PFSK-1 (cell line): ENCODE measurements at regions not wholly inside any gene's neighbourhood (a gene's known extent, or its start where the extent isn't known, plus 50 kb on each side); places are given as distances from the start of the nearest gene placed in this dataset.

ENCODE experiments used
- REST ChIP-seq, 2 experiments: IDR thresholded peaks; 2 replicates each; pipeline versions ENCODE4 v1.6.1 to v1.8.0; 2011 to 2012; ENCODE audit warnings: low read depth in 2 of 2, low read length in 2 of 2, control low read depth in 1 of 2, inconsistent platforms in 1 of 2, mild to moderate bottlenecking in 1 of 2, moderate library complexity in 1 of 2; ENCODE audit not compliant: insufficient read depth in 1 of 2
- SIN3A ChIP-seq: IDR thresholded peaks from 2 replicates; pipeline ENCODE4 v1.6.1; 2012; ENCODE audit warnings: mild to moderate bottlenecking, low read length, moderate library complexity, borderline replicate concordance; ENCODE audit not compliant: insufficient read depth
- TAF1 ChIP-seq: IDR thresholded peaks from 2 replicates; pipeline ENCODE4 v1.6.1; 2012; ENCODE audit warnings: low read length, control low read depth, borderline replicate concordance; ENCODE audit not compliant: insufficient read depth

GRCh38 chr3:56916716-56917360, 115.1 kb upstream of the ARHGEF3 start:
- TF ChIP-seq TAF1 (no peak), REST (IDR thresholded peaks at IDR 0.05; ENCODE audit: insufficient read depth in 1 of 2, low read depth in 2 of 2, low read length in 2 of 2) (no peak), SIN3A (no peak)
